ENCODE measurements at regions not wholly inside any gene's neighbourhood (a gene's known extent, or its start where the extent isn't known, plus 50 kb on each side); places are given as distances from the start of the nearest gene placed in this dataset.
"Not testable (repeated sequence)": the region's sequence is repeated elsewhere in the genome, so short reads cannot be mapped to it uniquely, and the experiment has no call there.

- DNase-seq, result not testable (repeated sequence)
These were observed 86.9 kb upstream of the FZD7 start for GRCh38 chr2:201946746-201947145.

- DNase-seq, result no peak
These were observed 86.4 kb upstream of the FZD7 start for GRCh38 chr2:201947287-201947686.

GRCh38 chr2:201949181-201949926, 84.3 kb upstream of the FZD7 start:
- no peak for DNase-seq

GRCh38 chr2:201949927-201950246, 83.8 kb upstream of the FZD7 start:
- no peak for DNase-seq

- peak; percentile 66 for DNase-seq
These were observed 83.0 kb upstream of the FZD7 start for GRCh38 chr2:201950606-201951005.

GRCh38 chr2:201952187-201952586, 81.5 kb upstream of the FZD7 start:
- no peak for DNase-seq

GRCh38 chr2:201953396-201953795, 80.3 kb upstream of the FZD7 start:
- no peak for DNase-seq

- DNase-seq, result no peak
These were observed 79.8 kb upstream of the FZD7 start for GRCh38 chr2:201953880-201954279.

GRCh38 chr2:201955231-201955630, 78.4 kb upstream of the FZD7 start:
- DNase-seq, result no peak

GRCh38 chr2:201955702-201956141, 77.9 kb upstream of the FZD7 start:
- no peak for DNase-seq

GRCh38 chr2:201956361-201956760, 77.3 kb upstream of the FZD7 start:
- DNase-seq, result no peak

GRCh38 chr2:201957091-201957490, 76.6 kb upstream of the FZD7 start:
- no peak for DNase-seq

GRCh38 chr2:201959198-201959597, 74.5 kb upstream of the FZD7 start:
- DNase-seq, result no peak

- DNase-seq, result no peak
These were observed 74.0 kb upstream of the FZD7 start for GRCh38 chr2:201959626-201960025.

- DNase-seq, result no peak
These were observed 73.3 kb upstream of the FZD7 start for GRCh38 chr2:201960305-201960704.

- no peak for DNase-seq
These were observed 72.3 kb upstream of the FZD7 start for GRCh38 chr2:201961401-201961800.

- no peak for DNase-seq
These were observed 70.7 kb upstream of the FZD7 start for GRCh38 chr2:201962774-201963562.

- no peak for DNase-seq
These were observed 69.6 kb upstream of the FZD7 start for GRCh38 chr2:201964011-201964410.

GRCh38 chr2:201964631-201965206, 68.9 kb upstream of the FZD7 start:
- DNase-seq, result no peak

- DNase-seq, result no peak
These were observed 68.1 kb upstream of the FZD7 start for GRCh38 chr2:201965550-201965949.

- no peak for DNase-seq
These were observed 66.8 kb upstream of the FZD7 start for GRCh38 chr2:201966691-201967438.

GRCh38 chr2:201968050-201968449, 65.6 kb upstream of the FZD7 start:
- no peak for DNase-seq

- no peak for DNase-seq
These were observed 65.2 kb upstream of the FZD7 start for GRCh38 chr2:201968476-201968875.
